Lower lobe of right lung (tissue), 2 donors: ENCODE measurements at regions not wholly inside any gene's neighbourhood (a gene's known extent, or its start where the extent isn't known, plus 50 kb on each side); places are given as distances from the start of the nearest gene placed in this dataset.

Source experiments
- ATAC-seq, 2 donors: fragments of 200-7000 bp; cut with Tn5 transposase; one replicate each; pipeline ENCODE4 v1.9.1; 2020 to 2022; ENCODE audit warnings: mild to moderate bottlenecking in 2 of 2, moderate library complexity in 2 of 2
- DNase-seq: peaks from one replicate; pipeline ENCODE4 v3.0.0-alpha.2; 2020
- H3K27ac ChIP-seq: fragments of 200-600 bp; one replicate; pipeline ENCODE4 v1.8.0; 2022
- H3K27me3 ChIP-seq: fragments of 200-600 bp; one replicate; pipeline ENCODE4 v1.8.0; 2022; ENCODE audit warnings: low read depth
- H3K36me3 ChIP-seq: fragments of 200-600 bp; one replicate; pipeline ENCODE4 v1.8.0; 2022; ENCODE audit warnings: mild to moderate bottlenecking
- H3K4me1 ChIP-seq: fragments of 200-600 bp; one replicate; pipeline ENCODE4 v1.8.0; 2022
- H3K4me3 ChIP-seq: fragments of 200-600 bp; one replicate; pipeline ENCODE4 v1.8.0; 2022; ENCODE audit warnings: mild to moderate bottlenecking
- H3K9me3 ChIP-seq: fragments of 200-600 bp; one replicate; pipeline ENCODE4 v1.8.0; 2022
- intact Hi-C: fragments of 100-400 bp; cut with DNase I; formaldehyde crosslinking; loops from one replicate; pipeline ENCODE4 v1.11.0; 2022
- TF ChIP-seq, protein P1 (sequence below): fragments of 200-600 bp; IDR thresholded peaks from one replicate; pipeline ENCODE4 v1.8.0; 2022; ENCODE audit warnings: antibody characterized with exemption, mild to moderate bottlenecking
- donor health status: DM: no; HTN: yes; CAD: no; lungs with severe emphysema.

DNA sequence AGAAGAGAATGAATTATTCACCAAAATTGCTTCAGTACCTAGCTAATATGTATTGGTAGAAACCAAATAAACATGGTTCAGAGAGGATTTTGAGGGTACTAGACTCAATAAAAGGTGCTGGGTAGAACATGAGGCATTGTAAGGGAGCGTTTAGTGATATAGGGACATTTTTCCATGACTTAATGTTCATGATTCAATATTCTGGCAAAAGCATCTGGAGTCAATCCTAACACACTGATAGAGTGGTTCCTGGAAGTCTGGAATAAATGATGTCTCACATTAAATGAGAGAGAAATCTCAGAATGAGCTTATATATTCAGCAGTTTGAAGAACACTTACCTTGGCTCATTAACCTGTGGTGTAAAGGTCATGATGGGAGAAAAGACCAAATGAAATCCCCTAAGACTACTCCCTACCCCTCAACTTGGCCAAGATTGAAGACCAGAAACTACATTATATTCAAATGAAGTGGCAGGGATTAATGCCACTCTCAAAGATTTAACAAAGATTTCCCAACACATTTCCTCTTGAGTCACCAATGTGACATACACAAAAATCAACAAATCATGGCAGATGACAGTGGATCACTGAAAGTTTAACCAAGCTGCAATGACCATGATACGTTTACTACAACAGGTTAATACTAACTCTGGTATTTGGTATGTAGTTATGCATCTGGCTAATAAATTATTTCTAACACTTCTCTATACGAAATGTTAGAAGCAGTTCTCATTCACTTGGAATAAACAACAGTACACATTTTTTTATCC lies 309.5 kb downstream of the SATB2 start:
- Histone ChIP-seq H3K4me3 (no peak overlapping the region), H3K27ac (no peak overlapping the region), H3K9me3 (no peaks in the 10 kb centered on the region), H3K27me3 (no peaks in the 10 kb centered on the region), H3K4me1 (no peaks in the 10 kb centered on the region), H3K36me3 (no peaks in the 10 kb centered on the region)
- intact Hi-C loops = no loop called here
- ATAC-seq = no peak
- TF ChIP-seq, protein P1, sequence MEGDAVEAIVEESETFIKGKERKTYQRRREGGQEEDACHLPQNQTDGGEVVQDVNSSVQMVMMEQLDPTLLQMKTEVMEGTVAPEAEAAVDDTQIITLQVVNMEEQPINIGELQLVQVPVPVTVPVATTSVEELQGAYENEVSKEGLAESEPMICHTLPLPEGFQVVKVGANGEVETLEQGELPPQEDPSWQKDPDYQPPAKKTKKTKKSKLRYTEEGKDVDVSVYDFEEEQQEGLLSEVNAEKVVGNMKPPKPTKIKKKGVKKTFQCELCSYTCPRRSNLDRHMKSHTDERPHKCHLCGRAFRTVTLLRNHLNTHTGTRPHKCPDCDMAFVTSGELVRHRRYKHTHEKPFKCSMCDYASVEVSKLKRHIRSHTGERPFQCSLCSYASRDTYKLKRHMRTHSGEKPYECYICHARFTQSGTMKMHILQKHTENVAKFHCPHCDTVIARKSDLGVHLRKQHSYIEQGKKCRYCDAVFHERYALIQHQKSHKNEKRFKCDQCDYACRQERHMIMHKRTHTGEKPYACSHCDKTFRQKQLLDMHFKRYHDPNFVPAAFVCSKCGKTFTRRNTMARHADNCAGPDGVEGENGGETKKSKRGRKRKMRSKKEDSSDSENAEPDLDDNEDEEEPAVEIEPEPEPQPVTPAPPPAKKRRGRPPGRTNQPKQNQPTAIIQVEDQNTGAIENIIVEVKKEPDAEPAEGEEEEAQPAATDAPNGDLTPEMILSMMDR = no peak
- no peak for DNase-seq

DNA sequence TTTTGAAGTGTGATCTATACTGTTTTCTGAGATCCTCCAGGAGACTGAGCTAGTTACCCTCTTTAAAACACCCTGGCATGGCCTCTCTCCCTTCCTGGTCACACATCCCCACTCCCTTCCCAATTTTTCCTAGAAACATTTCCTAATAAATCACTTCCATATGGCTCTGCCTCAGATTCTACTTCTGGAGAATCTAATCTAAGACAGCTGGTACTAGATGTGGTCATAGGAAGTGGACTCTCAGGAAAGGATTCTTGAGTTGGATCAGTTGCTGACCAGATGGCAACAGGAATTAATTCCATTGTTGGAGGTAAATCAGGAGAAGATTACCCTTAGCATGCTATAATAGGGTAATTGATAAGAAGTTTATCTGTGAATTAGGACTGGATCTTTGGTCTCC lies 310.5 kb downstream of the SATB2 start:
- DNase-seq (no peak), ATAC-seq (no peak)
- H3K27ac ChIP-seq = no peak overlapping the region
- H3K4me3 ChIP-seq = no peak overlapping the region
- H3K9me3 ChIP-seq = no peaks in the 10 kb centered on the region
- no peaks in the 10 kb centered on the region for H3K36me3 ChIP-seq
- TF ChIP-seq, protein P1 = no peak
- H3K27me3 ChIP-seq = no peaks in the 10 kb centered on the region
- no peaks in the 10 kb centered on the region for H3K4me1 ChIP-seq
- intact Hi-C loops = no loop called here

DNA sequence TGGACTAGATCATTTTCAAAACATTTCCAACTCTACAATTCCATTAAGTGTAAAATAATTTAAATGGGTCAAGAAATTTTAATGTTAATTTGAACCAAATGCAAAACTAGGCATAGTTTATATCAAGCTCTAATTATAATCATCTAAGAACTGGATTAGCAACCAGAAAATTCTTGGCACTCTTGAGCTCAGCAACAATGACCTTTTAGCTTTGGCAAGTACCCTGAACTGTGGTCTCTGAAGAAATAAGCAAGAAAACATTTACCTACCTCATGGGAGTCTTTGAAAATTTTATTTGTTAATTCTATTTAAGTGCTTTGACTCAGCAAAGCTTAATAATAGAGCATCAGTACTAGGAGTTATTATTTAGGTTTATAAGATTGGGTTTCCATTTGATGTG lies 313.2 kb downstream of the SATB2 start:
- no peaks in the 10 kb centered on the region for H3K4me1 ChIP-seq
- no peak for DNase-seq
- H3K36me3 ChIP-seq = no peaks in the 10 kb centered on the region
- TF ChIP-seq, protein P1 = no peak
- intact Hi-C loops = no loop called here
- no peaks in the 10 kb centered on the region for H3K9me3 ChIP-seq
- ATAC-seq = no peak
- no peaks in the 10 kb centered on the region for H3K27me3 ChIP-seq
- H3K27ac ChIP-seq = no peak overlapping the region
- no peak overlapping the region for H3K4me3 ChIP-seq

DNA sequence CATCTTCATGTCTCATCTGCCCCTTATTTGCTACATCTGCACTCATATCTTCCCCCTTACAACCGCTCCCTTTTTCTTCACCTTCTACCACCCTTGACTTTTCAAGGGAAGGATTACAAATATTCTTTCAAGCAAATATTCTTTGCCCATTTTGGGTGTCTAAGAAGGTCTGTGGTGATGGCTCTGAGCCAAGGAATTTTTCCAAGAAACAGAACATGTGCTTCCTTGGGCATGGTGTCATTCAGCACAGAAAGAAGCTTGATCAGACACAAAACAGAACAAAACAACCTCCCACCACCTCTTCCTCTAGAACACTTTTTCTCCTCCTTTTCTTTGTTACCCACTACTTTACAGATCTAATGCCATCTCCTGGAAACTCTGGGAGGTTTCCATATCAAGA lies 313.7 kb downstream of the SATB2 start:
- H3K9me3 ChIP-seq = no peaks in the 10 kb centered on the region
- TF ChIP-seq, protein P1 = no peak
- H3K27ac ChIP-seq = no peak overlapping the region
- ATAC-seq = no peak
- no peaks in the 10 kb centered on the region for H3K36me3 ChIP-seq
- H3K4me1 ChIP-seq = no peaks in the 10 kb centered on the region
- no peak overlapping the region for H3K4me3 ChIP-seq
- H3K27me3 ChIP-seq = no peaks in the 10 kb centered on the region
- intact Hi-C loops = no loop called here
- DNase-seq = no peak

DNA sequence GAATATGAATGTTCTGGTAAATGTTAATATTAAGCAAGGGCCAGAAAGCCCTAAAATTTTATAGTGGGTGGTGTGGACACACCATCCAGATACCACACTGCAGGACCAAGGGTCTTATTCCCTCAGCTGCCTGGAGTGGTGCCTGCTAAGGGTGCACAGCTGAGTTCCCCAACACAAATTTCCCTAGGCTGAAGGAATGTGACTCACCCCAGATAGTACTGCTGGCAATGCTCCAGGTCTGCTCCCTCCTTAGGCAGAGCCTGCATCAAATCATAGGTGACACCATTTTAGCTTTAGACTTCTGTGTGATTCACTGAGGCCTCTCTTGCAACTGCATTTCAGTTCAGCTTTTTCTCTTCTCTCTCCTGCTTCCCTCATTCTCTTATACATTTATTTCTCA lies 321.1 kb downstream of the SATB2 start:
- Histone ChIP-seq H3K9me3 (no peaks in the 10 kb centered on the region), H3K27me3 (no peaks in the 10 kb centered on the region), H3K36me3 (no peaks in the 10 kb centered on the region), H3K4me3 (no peak overlapping the region), H3K27ac (no peak overlapping the region), H3K4me1 (no peaks in the 10 kb centered on the region)
- intact Hi-C loops = no loop called here
- TF ChIP-seq, protein P1 = no peak
- DNase-seq = no peak
- ATAC-seq = no peak
